ENCODE measurements at regions not wholly inside any gene's neighbourhood (a gene's known extent, or its start where the extent isn't known, plus 50 kb on each side); places are given as distances from the start of the nearest gene placed in this dataset.
"Not testable (repeated sequence)": the region's sequence is repeated elsewhere in the genome, so short reads cannot be mapped to it uniquely, and the experiment has no call there.

DNA sequence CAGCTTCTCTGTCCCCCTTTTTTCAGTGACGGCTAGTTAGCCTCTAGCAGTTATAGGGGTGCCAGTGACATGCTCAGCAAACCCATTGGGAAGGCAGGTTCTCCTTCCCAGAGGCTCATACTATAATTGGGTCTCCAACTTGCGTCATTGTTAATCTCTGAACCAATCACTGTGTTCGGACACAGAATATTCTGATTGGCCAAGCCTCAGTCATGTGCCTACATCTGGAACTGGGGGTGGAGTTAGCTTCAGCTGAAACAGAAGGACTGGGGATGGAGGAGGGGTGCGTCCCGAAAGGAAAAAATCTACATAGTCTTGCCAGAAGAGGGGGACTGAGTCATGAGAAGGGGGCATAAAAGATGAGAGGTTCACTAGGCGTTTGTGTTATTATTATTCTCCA is 165.6 kb downstream of the SUDS3 start:
- peaks cover under 1% of the 10 kb centered on the region for H3K4me1 ChIP-seq (ENCODE audit: low read length)
- no peaks in the 10 kb centered on the region for H3K9me2 ChIP-seq (replicated peaks; ENCODE audit: insufficient read depth, low read length)
- no peaks in the 10 kb centered on the region for H3K27me3 ChIP-seq (ENCODE audit: low read length)
- H3K79me2 ChIP-seq (ENCODE audit: low read length): no peaks in the 10 kb centered on the region
- H3K27ac ChIP-seq (ENCODE audit: low read length): no peak overlapping the region
- no peaks in the 10 kb centered on the region for H3K9me3 ChIP-seq (ENCODE audit: low read length)
- H3K4me3 ChIP-seq (ENCODE audit: low read length): no peak overlapping the region
- H3K36me3 ChIP-seq (ENCODE audit: insufficient read depth, low read length): no peaks in the 10 kb centered on the region
- no peak overlapping the region for H3K4me2 ChIP-seq (ENCODE audit: low read depth, low read length, poor library complexity, severe bottlenecking)
- H4K20me1 ChIP-seq (ENCODE audit: insufficient read depth, low read depth, low read length): no peaks in the 10 kb centered on the region
- H3K9ac ChIP-seq (ENCODE audit: low read length): no peak overlapping the region
- H2AFZ ChIP-seq (ENCODE audit: low read length): no peak overlapping the region
- DNase-seq: no peak

DNA sequence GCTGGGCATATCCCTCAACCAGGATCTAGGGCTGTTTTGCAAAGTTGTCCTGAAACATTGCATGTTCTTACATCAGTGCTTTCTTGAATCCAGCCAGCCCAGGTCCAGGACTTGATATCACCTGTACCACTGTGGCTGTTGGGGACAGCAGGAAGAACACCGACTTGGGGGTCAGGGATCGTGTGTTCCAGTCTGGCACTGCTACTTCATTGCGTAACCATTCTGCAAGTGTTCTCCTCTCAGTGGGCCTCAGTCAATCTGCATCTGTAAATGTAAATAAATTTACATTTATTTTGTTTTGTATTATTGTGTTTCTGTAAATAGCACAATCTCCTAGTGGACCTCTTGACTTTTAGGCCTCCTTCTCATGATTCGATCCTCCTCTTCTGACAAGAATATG is 167.3 kb downstream of the SUDS3 start:
- H4K20me1 ChIP-seq (ENCODE audit: insufficient read depth, low read depth, low read length): no peaks in the 10 kb centered on the region
- no peaks in the 10 kb centered on the region for H3K36me3 ChIP-seq (ENCODE audit: insufficient read depth, low read length)
- H3K27me3 ChIP-seq (ENCODE audit: low read length): no peaks in the 10 kb centered on the region
- no peaks in the 10 kb centered on the region for H3K9me3 ChIP-seq (ENCODE audit: low read length)
- H3K4me1 ChIP-seq (ENCODE audit: low read length): no peaks in the 10 kb centered on the region
- H2AFZ ChIP-seq (ENCODE audit: low read length): no peak overlapping the region
- H3K9ac ChIP-seq (ENCODE audit: low read length): no peak overlapping the region
- no peak overlapping the region for H3K4me2 ChIP-seq (ENCODE audit: low read depth, low read length, poor library complexity, severe bottlenecking)
- no peak for DNase-seq
- no peak overlapping the region for H3K4me3 ChIP-seq (ENCODE audit: low read length)
- H3K79me2 ChIP-seq (ENCODE audit: low read length): no peaks in the 10 kb centered on the region
- H3K9me2 ChIP-seq (replicated peaks; ENCODE audit: insufficient read depth, low read length): no peaks in the 10 kb centered on the region
- no peak overlapping the region for H3K27ac ChIP-seq (ENCODE audit: low read length)

DNA sequence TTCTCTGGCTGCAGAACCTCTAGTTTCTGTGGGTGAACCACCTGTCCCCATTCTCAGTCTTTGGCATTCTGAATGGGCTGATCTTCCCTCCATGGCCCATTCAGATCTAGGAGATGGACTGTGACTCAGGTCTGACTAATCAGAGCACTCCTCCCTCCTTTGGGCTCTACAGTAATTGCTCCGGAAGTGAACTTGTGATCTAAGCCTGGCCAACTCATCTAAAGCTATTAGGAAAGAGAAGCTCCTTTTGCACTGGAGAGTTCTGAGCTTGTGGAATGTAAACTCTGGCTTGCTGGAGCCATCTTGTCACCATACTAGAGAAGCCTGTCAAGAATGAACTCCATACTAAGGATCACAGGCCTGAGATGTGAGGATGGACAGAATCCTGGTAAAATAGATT is 168.2 kb downstream of the SUDS3 start:
- no peak overlapping the region for H3K27ac ChIP-seq (ENCODE audit: low read length)
- no peaks in the 10 kb centered on the region for H3K4me1 ChIP-seq (ENCODE audit: low read length)

DNA sequence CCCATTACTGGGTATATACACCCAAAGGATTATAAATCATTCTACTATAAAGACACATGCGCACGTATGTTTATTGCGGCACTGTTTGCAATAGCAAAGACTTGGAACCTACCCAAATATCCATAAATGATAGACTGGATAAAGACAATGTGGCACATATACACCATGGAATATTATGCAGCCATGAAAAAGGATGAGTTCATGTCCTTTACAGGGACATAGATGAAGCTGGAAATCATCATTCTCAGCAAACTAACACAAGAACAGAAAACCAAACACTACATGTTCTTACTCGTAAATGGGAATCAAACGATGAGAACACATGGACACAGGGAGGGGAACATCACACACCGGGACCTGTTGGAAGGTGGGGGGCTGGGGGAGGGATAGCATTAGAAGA is 171.3 kb downstream of the SUDS3 start:
- H3K36me3 ChIP-seq (ENCODE audit: insufficient read depth, low read length); H3K79me2 ChIP-seq (ENCODE audit: low read length); H3K4me3 ChIP-seq (ENCODE audit: low read length); H3K27ac ChIP-seq (ENCODE audit: low read length); H3K9ac ChIP-seq (ENCODE audit: low read length); H3K9me3 ChIP-seq (ENCODE audit: low read length); H4K20me1 ChIP-seq (ENCODE audit: insufficient read depth, low read depth, low read length); H2AFZ ChIP-seq (ENCODE audit: low read length); H3K9me2 ChIP-seq (replicated peaks; ENCODE audit: insufficient read depth, low read length); H3K27me3 ChIP-seq (ENCODE audit: low read length); H3K4me1 ChIP-seq (ENCODE audit: low read length); H3K4me2 ChIP-seq (ENCODE audit: low read depth, low read length, poor library complexity, severe bottlenecking); DNase-seq: not testable (repeated sequence)

More for the DNA sequence above, 168.2 kb downstream of the SUDS3 start:
- H3K9me2 ChIP-seq (replicated peaks; ENCODE audit: insufficient read depth, low read length): no peaks in the 10 kb centered on the region
- no peaks in the 10 kb centered on the region for H3K36me3 ChIP-seq (ENCODE audit: insufficient read depth, low read length)
- no peak overlapping the region for H2AFZ ChIP-seq (ENCODE audit: low read length)
- no peak overlapping the region for H3K9ac ChIP-seq (ENCODE audit: low read length)
- H3K9me3 ChIP-seq (ENCODE audit: low read length): no peaks in the 10 kb centered on the region
- no peaks in the 10 kb centered on the region for H3K27me3 ChIP-seq (ENCODE audit: low read length)
- DNase-seq: no peak
- H4K20me1 ChIP-seq (ENCODE audit: insufficient read depth, low read depth, low read length): no peaks in the 10 kb centered on the region
- no peak overlapping the region for H3K4me2 ChIP-seq (ENCODE audit: low read depth, low read length, poor library complexity, severe bottlenecking)
- no peaks in the 10 kb centered on the region for H3K79me2 ChIP-seq (ENCODE audit: low read length)
- H3K4me3 ChIP-seq (ENCODE audit: low read length): no peak overlapping the region

DNA sequence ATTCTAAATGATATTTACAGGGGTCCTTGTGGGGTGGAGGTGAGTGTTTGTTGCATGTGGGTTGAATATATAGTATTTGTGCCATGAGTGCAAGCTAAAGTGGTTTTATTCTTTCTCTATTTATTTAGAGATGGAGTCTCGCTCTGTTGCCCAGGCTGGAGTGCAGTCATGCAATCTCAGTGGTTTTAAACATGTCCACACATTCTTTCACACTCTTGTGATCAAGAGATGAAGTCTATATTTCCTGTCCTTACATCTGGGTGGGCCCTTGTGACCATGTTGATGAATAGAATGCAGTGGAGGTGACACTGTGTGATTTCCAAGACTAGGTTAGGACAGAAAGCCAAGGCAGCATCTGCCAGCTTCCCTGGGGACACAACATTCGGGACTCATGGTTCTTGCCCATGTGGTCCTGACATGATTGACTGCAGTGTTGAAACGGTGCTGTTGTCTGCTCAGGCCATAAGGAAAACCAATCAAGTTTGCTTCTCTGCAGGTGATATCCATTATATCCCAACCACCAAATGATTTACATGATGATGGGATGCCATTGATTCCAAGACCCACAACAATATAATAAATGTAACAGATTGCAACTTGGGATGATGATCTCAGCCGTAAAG is 172.6 kb downstream of the SUDS3 start:
- Histone ChIP-seq H3K36me3 (ENCODE audit: insufficient read depth, low read length) (no peaks in the 10 kb centered on the region), H3K9ac (ENCODE audit: low read length) (no peak overlapping the region), H2AFZ (ENCODE audit: low read length) (no peak overlapping the region), H3K9me2 (replicated peaks; ENCODE audit: insufficient read depth, low read length) (no peaks in the 10 kb centered on the region), H3K79me2 (ENCODE audit: low read length) (no peaks in the 10 kb centered on the region), H4K20me1 (ENCODE audit: insufficient read depth, low read depth, low read length) (no peaks in the 10 kb centered on the region), H3K9me3 (ENCODE audit: low read length) (no peaks in the 10 kb centered on the region), H3K4me3 (ENCODE audit: low read length) (no peak overlapping the region), H3K4me2 (ENCODE audit: low read depth, low read length, poor library complexity, severe bottlenecking) (no peak overlapping the region), H3K27me3 (ENCODE audit: low read length) (no peaks in the 10 kb centered on the region), H3K27ac (ENCODE audit: low read length) (no peak overlapping the region), H3K4me1 (ENCODE audit: low read length) (no peaks in the 10 kb centered on the region)
- DNase-seq: no peak

DNA sequence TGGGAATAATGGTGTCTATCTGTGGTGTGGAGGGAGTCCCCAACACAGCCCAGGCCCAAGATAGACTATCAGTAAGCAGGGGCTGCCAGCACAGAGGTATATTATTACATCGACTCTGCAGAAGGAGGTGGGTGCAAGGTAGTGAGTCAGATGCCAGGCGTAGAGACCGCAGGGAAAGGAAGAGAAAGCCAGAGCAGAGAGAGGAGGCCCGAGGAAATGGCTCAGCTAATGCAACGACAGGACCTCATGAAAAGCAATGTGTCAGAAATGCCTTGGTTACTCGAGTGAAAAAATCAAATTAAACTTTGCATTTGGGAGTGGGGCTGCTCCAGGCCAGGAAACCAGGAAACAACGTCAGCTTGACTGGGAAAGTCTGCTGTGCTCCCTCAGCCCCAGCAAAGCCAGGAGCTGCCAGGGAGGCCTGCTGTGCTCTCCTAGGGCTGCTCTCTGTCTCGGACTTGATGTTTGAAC is 173.2 kb downstream of the SUDS3 start:
- Histone ChIP-seq H3K9me2 (replicated peaks; ENCODE audit: insufficient read depth, low read length) (no peaks in the 10 kb centered on the region), H2AFZ (ENCODE audit: low read length) (no peak overlapping the region), H3K27ac (ENCODE audit: low read length) (no peak overlapping the region), H3K9ac (ENCODE audit: low read length) (no peak overlapping the region), H3K9me3 (ENCODE audit: low read length) (no peaks in the 10 kb centered on the region), H3K27me3 (ENCODE audit: low read length) (no peaks in the 10 kb centered on the region), H3K4me3 (ENCODE audit: low read length) (no peak overlapping the region), H4K20me1 (ENCODE audit: insufficient read depth, low read depth, low read length) (no peaks in the 10 kb centered on the region), H3K36me3 (ENCODE audit: insufficient read depth, low read length) (no peaks in the 10 kb centered on the region), H3K4me2 (ENCODE audit: low read depth, low read length, poor library complexity, severe bottlenecking) (no peak overlapping the region), H3K79me2 (ENCODE audit: low read length) (no peaks in the 10 kb centered on the region), H3K4me1 (ENCODE audit: low read length) (no peaks in the 10 kb centered on the region)
- no peak for DNase-seq

DNA sequence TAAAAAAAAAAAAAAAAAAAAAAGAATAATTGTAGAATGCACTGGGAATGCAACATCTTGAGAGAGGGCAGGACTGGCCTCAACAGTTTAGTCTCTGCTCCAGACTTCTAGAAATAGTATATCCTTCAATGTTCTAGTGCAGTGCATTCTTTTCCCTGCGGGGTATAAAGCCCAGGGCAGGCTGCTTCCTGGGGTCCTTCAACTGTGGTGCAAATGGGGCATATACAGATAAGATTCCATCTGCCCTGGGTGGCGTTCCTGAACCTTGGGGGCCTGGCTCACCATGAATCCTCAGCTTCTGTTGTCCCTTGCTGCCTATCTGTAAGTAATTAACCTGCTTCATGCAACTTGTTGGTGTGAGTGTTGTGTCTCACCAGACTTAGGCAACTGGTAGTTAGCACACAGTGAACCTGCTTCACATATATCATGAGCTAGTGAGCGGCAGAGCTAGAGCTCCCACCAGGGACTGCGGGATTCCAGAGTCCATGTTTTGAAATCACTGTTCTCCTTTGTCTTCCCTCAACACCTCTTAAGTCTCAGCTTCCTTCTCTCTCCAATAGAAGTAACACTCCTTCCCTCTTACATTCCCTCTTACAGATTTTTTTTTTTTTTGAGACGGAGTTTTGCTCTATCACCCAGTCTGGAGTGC is 177.6 kb downstream of the SUDS3 start:
- no peak for DNase-seq
- H3K4me1 ChIP-seq (ENCODE audit: low read length): no peaks in the 10 kb centered on the region

DNA sequence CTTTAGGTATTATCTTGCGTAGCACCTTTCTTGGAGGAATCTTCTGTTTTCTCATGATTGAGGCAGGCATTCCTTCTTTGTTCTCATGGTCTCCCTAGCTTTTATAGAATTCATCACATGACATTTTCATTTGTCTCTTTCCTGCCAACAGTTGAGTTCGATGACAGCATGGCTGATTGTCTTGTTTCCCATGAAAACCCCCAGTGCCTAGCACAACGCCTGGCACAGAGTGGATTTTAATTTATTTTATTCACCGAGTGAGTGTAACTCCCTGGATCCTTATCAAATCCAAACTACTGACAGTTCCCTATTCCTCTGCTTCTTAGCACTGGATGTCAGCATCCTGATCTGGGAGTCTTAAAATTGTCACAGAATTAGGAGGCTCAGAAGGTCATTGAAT is 182.6 kb downstream of the SUDS3 start:
- Histone ChIP-seq H3K9me2 (replicated peaks; ENCODE audit: insufficient read depth, low read length) (no peaks in the 10 kb centered on the region), H3K36me3 (ENCODE audit: insufficient read depth, low read length) (no peaks in the 10 kb centered on the region), H3K27me3 (ENCODE audit: low read length) (no peaks in the 10 kb centered on the region; the same call in 1 of the 2 replicates), H3K79me2 (ENCODE audit: low read length) (no peaks in the 10 kb centered on the region), H3K9me3 (ENCODE audit: low read length) (no peaks in the 10 kb centered on the region), H3K9ac (ENCODE audit: low read length) (no peak overlapping the region), H2AFZ (ENCODE audit: low read length) (no peak overlapping the region), H4K20me1 (ENCODE audit: insufficient read depth, low read depth, low read length) (no peaks in the 10 kb centered on the region), H3K27ac (ENCODE audit: low read length) (no peak overlapping the region), H3K4me3 (ENCODE audit: low read length) (no peak overlapping the region), H3K4me2 (ENCODE audit: low read depth, low read length, poor library complexity, severe bottlenecking) (no peak overlapping the region), H3K4me1 (ENCODE audit: low read length) (no peaks in the 10 kb centered on the region)
- no peak for DNase-seq

More for the DNA sequence above, 177.6 kb downstream of the SUDS3 start:
- H3K9me3 ChIP-seq (ENCODE audit: low read length): no peaks in the 10 kb centered on the region
- no peak overlapping the region for H3K4me3 ChIP-seq (ENCODE audit: low read length)
- H3K79me2 ChIP-seq (ENCODE audit: low read length): no peaks in the 10 kb centered on the region
- no peaks in the 10 kb centered on the region for H3K36me3 ChIP-seq (ENCODE audit: insufficient read depth, low read length)
- no peak overlapping the region for H3K27ac ChIP-seq (ENCODE audit: low read length)
- H3K9ac ChIP-seq (ENCODE audit: low read length): no peak overlapping the region
- H3K27me3 ChIP-seq (ENCODE audit: low read length): no peaks in the 10 kb centered on the region
- no peaks in the 10 kb centered on the region for H4K20me1 ChIP-seq (ENCODE audit: insufficient read depth, low read depth, low read length)
- H3K9me2 ChIP-seq (replicated peaks; ENCODE audit: insufficient read depth, low read length): no peaks in the 10 kb centered on the region
- no peak overlapping the region for H3K4me2 ChIP-seq (ENCODE audit: low read depth, low read length, poor library complexity, severe bottlenecking)
- H2AFZ ChIP-seq (ENCODE audit: low read length): no peak overlapping the region
